HS-27A (cell line): ENCODE measurements at regions not wholly inside any gene's neighbourhood (a gene's known extent, or its start where the extent isn't known, plus 50 kb on each side); places are given as distances from the start of the nearest gene placed in this dataset.

Source experiments
- DNase-seq: peaks from one replicate; pipeline ENCODE4 v3.0.0-alpha.2; 2012; ENCODE audit warnings: low read depth, missing footprints

GRCh38 chr5:158162026-158162425 lies 303.1 kb upstream of the CLINT1 start:
- no peak for DNase-seq

DNA sequence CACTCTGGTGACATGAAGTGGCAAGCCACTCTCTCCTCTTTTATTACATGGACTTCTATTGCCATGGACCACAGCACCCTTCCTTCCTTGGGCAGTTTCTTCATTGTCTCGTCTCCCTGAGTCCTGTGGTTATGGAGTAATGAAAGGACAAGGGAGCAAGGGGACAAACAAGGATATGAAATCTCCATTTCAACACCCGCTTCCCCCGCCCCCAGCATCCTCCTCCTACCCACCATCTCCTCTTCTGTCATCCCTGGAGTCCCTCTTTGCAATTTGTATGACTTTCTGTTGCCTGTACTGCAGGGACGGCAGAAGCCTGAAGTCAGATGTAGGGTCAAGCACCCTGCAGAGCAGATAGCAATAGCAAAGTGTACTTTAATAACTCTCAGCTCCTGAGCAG lies 300.7 kb upstream of the CLINT1 start:
- no peak for DNase-seq

DNA sequence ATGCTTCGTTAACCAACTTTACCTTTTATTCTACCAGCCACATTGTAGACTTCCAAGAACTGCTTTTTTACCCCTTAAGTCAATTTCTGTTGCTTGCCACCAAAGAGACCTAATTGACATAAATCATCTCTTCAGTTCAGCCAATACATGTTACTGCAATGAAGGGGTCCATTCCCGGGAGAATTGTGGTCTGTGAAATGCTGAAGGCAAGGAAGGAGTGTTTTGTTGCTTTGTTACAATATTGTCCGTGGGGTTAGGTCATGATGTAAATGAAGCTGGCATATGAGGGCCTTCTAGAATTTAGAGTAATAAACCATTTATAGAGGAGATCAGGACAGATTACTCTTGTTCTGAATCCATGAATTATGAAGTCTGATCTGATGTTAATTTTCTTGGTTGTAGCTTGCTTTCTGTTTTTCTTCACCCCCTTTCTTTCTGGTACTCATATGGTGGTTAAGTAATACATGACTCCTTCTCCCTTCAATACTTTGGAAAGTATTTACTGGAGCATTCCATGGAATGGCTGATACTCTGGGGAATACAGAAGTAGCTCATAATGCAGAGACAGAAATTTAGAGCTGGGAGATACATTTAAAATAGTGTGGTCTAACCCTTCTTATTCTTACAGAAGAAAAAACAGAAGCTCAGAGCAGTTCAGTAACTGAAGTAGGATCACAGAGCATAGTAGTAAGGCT lies 297.0 kb upstream of the CLINT1 start:
- DNase-seq: no peak

GRCh38 chr5:158155067-158155466 lies 296.1 kb upstream of the CLINT1 start:
- no peak for DNase-seq

DNA sequence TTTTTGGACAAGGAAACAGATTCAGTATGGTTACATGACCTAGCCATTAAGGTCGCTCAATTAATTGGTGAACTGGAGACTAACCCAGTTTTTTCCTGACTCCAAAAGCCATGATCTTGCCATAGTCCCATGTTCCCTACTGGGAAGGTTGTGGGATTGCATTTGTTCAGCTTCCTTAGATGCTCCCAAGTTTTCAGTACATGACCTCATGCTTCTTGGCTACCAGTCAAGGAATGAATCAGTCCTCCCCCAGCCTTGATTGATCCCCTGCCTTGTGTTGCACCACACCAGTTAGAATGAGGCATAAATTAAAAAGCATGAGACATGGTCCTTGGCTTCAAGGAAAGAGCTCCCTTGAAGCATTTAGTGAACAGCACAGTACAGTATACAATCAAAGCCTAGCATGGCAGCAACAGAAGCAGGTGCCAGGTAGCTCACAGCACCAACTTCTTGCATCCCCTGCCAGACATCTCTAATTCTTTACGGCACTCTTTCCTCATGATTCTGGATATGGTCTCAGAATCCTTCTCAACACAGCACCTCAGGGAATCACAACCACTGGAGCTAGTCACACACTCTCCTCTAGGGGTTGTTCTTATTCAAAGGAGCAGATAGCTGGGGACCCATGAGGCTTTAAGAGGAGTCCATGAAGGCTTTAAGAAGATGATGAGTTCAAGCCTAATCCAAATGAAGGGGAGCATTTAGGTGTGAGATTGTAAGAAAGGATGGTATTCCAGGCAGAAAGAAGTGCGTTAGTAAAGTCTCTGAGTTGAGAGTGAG lies 295.5 kb upstream of the CLINT1 start:
- DNase-seq: no peak

DNA sequence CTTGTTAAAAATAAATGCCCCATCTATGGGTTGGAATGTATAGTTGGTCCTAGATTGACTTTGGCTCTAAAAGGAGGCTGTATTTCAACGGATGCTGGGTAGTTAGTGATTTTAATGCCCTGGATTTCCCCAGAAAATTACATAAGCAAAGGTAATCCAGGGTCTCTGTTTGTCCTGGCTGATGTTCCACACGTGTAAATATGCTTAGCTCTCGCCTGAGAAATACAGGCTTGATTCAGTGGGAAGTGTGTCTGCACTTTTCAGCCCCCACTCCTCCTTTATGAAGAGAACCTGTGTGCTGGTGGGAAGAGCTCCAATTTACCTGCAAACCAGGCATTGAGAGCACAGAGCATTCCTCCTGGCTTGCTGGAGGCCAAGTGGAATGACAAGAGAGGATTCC lies 294.6 kb upstream of the CLINT1 start:
- no peak for DNase-seq

- DNase-seq: no peak
Observed at GRCh38 chr5:158152136-158152535, 293.2 kb upstream of the CLINT1 start.

DNA sequence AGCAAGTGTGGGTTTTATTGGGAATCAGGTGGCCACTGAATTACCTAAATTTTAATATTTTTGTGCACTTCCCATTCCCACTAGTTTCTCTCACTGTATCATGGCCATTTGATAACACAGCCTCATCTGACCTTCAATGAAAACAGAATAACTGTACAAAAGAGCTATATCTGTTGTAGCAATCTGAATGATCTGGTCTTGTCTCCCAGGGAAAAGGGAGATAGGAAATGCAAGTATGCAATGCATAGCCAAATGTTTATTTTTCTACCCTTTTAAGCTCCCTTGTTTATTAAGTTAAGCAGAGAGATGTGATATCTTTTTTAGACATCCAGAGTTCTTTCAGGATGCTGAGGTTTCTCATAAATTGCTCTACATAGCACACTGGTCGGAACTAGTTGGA lies 288.3 kb upstream of the CLINT1 start:
- no peak for DNase-seq

GRCh38 chr5:158145827-158146226 lies 286.9 kb upstream of the CLINT1 start:
- DNase-seq: no peak

GRCh38 chr5:158143081-158143480 lies 284.1 kb upstream of the CLINT1 start:
- DNase-seq: no peak

DNA sequence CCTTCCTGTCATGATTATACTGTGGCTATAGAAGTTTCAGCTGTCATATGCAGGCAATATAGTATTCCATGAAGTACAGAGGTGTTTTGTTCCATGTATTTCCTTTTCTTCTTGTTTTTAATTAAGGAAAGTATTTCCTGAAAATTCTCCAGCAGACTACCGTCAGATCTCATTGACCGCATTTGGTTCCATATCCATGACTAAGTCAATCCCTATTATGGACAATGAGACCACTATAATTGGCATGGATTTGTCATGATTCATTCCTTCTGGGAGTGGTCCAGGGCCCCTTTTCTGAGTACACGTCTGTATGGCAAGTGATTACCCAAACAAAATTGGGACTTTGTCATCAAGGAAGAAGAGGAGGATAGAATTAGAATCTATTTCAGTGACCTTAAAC lies 283.2 kb upstream of the CLINT1 start:
- DNase-seq: no peak

DNA sequence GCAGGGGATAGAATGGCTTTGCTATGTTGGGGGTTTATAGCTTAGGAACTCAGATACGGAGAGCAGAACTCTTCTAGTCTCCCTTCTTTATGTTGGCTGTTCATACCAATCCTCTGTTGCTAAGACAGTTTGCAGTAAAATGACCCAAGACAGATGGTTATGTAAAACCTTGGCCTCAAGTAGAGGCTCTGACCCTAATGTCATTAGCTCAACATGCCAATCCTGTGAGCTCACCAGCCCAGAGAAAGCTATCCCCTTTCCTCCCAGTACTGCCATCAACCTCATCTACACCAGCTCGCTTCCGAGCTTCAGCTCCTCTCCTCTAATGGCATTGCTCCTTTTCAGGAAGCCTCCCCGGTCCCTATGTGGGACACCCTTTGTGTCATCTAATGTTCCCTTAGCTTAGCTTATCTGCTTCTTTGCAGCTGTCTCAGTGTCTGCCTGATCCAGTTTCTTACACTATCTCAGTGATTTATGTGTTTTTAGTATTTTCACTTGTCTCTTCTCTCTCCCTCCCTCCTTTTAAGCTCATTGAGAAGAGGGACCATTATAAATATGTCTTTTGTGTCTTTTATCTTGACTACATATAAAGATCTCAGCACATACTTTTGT lies 281.3 kb upstream of the CLINT1 start:
- no peak for DNase-seq

- no peak for DNase-seq
Observed at GRCh38 chr5:158139161-158139560, 280.2 kb upstream of the CLINT1 start.

DNA sequence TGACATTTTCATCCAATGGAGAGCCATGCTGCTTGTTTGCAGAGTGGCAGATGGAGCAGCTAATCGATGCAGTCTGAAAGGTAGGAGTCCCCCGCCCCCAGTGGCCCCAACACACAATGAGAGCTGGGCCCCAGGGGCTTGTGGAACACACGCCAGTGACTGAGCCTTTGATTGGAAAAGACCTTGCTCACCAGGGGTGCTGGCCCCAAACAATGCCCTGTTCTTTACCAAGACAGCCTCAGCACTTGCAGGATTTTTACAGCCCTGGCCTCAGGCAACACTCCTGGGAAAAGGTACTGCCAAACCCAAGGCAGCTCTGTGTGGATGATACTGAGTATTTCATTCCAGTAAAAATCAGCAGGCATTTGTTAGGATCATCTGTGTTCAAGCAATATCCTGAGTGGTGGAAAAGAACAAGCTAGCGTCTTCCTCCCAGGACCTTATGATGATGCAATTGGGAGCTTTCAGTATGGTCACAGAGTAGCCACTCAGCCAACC lies 276.8 kb upstream of the CLINT1 start:
- no peak for DNase-seq

- DNase-seq: no peak
Observed at GRCh38 chr5:158133369-158133768, 274.4 kb upstream of the CLINT1 start.

- no peak for DNase-seq
Observed at GRCh38 chr5:158127536-158127935, 268.6 kb upstream of the CLINT1 start.

GRCh38 chr5:158126442-158127405 lies 267.8 kb upstream of the CLINT1 start:
- no peak for DNase-seq

DNA sequence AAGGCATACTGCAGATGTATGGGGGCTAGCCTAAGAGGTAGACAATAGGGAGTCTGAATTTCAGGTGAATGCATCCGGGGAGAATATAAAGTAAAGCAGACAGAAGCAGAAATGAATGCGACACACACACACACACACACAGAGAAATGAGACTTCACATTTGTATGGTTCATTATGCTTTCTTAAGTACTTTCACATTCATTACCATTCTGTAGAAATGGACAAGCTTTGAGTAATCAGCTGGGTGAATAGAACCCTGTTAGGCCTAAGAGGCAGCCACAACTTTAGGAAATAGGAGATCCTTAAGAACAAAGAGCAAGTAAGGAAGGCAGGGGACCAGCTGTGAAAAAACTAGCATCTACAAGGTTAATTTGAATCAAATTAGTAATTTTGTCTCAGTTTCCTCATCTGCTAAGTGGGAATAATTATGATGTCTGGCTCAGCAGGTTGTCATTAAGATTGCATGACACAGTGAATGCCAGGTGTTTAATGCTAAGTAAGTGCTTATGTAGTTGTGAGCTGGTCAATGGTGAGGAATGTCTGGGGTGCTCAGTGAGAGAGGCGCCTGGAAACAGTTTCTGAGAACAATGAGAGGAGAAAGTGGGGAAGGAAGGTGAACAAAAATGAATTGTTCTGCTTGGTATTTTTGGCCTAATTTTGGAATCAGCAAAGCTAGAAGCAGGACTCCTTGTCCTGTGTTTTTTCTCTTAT lies 265.8 kb upstream of the CLINT1 start:
- no peak for DNase-seq

DNA sequence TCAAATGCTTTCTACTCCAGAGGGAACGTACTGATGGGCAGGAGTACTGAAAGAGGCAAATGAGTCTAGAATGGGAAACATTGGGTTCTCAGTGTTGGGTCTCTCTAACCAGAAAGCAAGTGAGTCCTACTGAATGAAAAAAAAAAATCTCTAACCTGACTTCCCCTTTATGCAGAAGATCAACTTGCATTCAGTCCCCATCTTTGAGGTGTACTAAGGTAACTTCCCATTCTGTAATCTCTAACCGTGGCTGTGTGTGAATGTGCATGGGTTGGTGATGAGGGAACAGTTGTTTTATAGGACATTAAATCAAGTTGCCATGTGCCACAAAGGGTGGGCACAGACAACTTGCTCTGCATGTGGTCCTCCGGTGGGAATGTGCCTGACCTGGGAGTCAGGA lies 264.6 kb upstream of the CLINT1 start:
- no peak for DNase-seq

GRCh38 chr5:158121678-158122077 lies 262.7 kb upstream of the CLINT1 start:
- DNase-seq: no peak

DNA sequence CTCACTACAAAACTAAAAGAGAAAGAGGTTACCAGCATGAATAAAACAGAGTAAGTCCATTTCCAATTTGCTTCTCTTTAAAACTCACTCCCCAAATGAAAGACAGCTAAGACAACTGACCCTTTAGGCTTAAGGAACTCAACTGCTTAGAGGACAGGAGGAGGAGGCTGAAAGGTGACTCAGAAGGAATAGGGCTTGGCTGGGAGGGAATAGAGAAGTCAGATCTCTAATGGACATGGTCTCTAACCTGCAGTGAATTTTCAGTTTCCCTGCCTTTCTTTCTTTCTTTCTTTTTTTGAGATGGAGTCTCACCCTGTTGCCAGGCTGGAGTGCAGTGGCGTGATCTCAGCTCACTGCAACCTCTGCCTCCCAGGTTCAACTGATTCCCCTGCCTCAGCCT lies 261.8 kb upstream of the CLINT1 start:
- DNase-seq: no peak
